Middle frontal gyrus (tissue), 1 donor: ENCODE measurements at regions not wholly inside any gene's neighbourhood (a gene's known extent, or its start where the extent isn't known, plus 50 kb on each side); places are given as distances from the start of the nearest gene placed in this dataset.
"Not testable (repeated sequence)": the region's sequence is repeated elsewhere in the genome, so short reads cannot be mapped to it uniquely, and the experiment has no call there.

Experiments
- DNase-seq: peaks from one replicate; pipeline ENCODE4 v3.0.0-alpha.2; 2015; ENCODE audit warnings: low spot score; ENCODE audit errors: extremely low spot score

- DNase-seq = no peak
These were observed 519.5 kb downstream of the RWDD3 start for GRCh38 chr1:95753382-95754016.

DNA sequence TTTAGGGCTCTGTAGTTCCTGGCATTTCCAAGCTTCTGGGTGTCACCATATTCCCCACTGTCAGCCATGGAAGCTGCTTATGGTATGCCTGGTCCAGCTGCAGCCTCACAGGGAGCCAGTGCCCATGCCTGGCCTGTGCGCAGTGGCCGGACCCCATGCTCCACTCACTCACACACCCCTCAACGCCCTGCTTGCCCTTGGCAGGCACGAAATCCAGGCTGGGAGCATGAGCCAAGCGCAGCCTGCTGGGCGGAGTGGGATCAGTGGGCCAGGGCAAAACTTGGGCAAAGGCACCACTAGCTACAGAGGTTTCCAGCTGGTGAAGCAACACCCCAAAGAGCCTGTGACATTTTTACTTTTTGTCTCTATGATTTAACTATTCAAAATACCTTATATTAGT, 520.4 kb downstream of the RWDD3 start:
- no peak for DNase-seq

- no peak for DNase-seq
These were observed 532.0 kb downstream of the RWDD3 start for GRCh38 chr1:95766036-95766435.

GRCh38 chr1:95770581-95770980, 536.6 kb downstream of the RWDD3 start:
- DNase-seq = no peak

GRCh38 chr1:95778217-95778616, 544.2 kb downstream of the RWDD3 start:
- no peak for DNase-seq

DNA sequence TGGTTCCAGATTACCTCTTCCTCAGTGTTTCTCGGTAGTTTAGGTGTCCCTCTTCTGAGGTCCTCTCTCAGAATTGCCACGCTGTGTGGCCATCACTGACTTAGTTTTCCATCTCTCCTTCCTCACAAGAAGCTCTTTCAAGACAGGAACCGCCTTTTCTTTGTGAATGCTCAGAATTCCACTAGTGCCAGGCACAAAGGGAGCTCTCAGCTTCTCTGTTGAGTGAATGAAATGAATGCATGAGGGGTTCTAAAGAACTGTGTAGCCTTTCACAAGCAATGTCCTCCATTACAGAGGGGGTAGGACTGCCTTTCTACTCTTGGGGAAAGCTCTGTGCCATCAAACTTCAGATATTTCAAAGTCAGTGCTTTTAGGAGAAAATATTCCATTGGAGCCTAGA, 546.8 kb downstream of the RWDD3 start:
- no peak for DNase-seq

DNA sequence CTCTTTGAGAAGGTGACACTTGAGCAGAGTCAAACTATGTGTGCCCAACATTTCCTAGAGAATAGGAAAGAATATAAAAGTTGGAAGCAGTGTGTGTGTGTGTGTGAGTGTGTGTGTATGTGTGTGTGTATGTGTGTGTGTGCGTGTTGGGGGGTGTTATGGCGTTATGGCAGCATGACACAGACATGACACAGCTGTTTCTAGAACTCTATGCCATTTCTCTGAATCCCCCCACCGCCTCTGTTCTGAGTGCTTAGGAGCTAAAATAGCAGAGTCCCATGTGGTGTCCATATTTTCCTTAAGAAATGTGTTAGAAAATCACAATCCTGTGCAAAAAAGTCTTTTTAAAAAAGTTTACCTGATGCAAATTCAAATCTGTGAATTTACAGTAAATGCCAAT, 556.1 kb downstream of the RWDD3 start:
- no peak for DNase-seq

DNA sequence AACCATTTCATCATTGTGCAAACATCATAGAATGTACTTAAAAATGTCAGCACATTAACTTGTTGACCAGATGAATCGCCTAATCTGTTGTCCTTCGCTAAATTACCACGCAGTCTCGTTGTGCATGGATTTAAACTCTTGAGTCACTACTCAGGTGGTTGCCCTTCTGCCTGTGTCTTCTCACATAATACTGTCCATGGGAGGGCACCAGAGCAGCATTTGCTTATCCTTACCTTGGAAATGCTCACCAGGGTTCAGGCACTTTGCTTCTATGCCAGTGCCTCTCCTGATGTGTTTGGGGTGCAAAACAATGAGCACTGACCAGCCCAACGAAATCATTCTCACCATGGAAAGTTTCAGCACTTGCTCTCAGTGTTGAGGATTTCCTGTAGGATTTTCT, 559.9 kb downstream of the RWDD3 start:
- no peak for DNase-seq

- DNase-seq = not testable (repeated sequence)
These were observed 563.8 kb downstream of the RWDD3 start for GRCh38 chr1:95797761-95798160.

- DNase-seq = no peak
These were observed 572.2 kb downstream of the RWDD3 start for GRCh38 chr1:95806171-95806570.

- no peak for DNase-seq
These were observed 575.4 kb downstream of the RWDD3 start for GRCh38 chr1:95809391-95809790.

DNA sequence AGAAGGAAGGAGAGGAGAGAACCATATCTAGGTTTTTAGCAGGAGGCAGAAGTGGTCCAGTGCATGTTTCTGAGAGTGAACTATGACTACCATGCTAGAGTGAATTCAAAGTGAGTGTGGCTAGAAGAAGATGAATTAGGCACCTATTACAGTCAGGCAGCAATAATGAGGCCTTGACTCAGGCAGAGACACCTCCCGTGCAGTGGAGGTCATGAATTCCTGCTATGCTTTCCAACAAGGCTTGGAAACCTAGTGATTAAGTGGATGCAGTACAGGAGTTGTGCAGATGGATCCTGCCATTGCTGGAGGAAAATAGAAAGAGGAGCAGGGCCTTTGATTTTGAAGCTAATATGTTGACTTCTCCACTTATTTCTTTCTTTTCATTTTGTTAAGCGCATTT, 581.5 kb downstream of the RWDD3 start:
- DNase-seq = no peak

DNA sequence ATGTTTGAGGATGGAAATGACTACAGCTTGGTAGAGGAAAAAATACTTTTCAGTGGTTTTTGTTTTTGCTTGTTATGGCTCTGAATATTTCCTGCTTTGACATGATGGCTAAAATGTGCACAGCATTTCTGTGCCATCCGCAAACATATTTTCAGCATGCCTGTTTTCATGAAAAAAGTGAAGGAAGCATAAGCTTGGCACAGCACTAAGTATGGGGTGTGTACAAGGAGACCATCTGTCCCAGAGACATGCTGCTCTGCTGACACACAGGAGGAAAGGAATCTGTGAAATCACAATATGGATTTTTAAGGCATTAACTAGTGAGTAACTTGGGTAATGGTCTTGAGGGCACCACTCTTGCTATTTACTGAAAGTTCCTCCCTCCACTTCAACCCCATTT, 595.5 kb downstream of the RWDD3 start:
- DNase-seq = no peak

- no peak for DNase-seq
These were observed 598.4 kb downstream of the RWDD3 start for GRCh38 chr1:95832370-95832769.

DNA sequence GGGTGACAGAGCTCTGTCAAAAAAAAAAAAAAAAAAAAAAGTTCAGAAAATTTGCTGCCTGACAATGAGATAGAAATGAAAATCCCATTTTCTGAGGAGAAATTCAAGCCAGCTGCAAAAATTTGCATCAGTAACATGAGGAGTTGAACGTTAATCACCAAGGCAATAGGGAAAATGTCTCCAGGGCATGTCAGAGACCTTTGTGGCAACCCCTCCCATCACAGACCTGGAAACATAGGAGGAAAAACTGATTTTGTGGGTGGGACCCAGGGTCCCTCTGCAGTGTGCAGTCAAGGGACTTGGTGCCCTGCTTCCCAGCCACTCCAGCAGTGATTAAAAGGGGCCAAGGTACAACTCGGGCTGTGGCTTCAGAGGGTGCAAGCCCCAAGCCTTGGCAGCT, 615.4 kb downstream of the RWDD3 start:
- DNase-seq = no peak

DNA sequence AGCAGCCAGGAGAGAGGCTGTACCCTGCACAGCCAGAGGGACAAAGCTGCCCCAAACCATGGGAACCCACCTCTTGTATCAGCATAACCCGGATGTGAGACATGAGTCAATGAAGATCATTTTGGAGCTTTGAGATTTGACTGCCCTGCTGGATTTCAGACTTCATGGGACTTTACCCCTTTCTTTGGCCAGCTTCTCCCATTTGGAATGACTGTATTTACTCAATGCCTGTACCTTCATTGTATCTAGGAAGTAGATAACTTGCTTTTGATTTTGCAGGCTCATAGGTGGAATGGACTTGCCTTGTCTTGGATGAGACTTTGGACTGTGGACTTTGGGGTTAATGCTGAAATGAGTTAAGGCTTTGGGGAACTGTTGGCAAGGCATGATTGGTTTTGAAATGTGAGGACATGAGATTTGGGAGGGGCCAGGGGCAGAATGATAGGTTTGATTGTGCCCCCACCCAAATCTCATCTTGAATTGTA, 616.2 kb downstream of the RWDD3 start:
- DNase-seq = no peak

DNA sequence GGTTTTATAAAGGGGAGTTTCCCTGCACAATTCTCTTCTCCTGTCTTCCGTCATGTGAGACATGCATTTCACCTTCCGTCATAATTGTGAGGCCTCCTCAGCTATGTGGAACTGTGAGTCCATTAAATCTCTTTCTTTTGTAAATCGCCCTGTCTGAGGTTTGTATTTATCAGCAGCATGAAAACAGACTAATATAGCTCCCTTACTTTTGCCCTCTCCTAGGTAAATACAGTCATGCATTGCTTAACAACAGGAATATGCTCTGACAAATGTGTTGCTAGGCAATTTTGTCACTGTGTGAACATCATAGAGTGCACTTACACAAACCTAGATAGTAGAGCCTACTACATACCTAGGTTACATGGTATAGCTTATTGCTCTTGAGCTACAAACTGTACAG, 616.8 kb downstream of the RWDD3 start:
- no peak for DNase-seq

GRCh38 chr1:95852483-95853070, 618.6 kb downstream of the RWDD3 start:
- DNase-seq = no peak

DNA sequence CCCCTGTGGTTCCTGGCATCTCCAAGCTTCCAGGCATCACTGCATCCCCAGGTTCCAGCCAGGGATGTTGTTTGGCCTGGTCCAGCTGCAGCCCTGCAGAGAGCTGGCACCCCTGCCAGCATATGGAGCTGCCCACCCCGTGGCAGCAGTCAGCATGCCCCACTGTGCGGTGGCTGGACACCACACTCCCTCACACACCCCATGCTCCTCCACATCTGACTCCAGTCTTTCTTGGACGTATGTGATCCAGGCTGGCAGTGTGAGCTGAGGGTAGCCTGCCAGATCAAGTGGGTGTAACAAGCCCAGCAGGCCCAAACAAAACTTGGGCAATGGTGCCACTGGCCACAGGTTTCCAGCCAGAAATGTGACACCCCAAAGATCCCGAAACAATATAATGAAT, 620.4 kb downstream of the RWDD3 start:
- DNase-seq = no peak

DNA sequence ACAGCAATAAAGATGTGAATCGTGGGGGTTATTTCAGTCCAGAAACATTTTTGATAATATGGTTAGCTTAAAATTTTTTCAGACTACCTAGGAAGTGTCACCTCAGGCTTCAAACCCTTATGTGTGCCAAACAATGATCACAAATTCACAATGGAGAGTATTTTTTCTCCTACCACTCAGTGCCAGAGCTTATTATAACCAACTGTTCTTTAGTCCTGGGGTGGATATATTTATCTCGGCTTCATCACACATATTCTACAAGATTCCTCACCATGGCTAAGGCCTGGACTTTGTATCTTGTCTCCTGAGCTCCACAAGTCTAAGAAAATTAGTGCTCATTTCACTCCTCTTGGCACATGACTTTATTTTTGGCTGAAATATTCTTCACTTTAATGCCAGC, 629.1 kb downstream of the RWDD3 start:
- DNase-seq = no peak

GRCh38 chr1:95865769-95866168, 631.8 kb downstream of the RWDD3 start:
- DNase-seq = no peak

GRCh38 chr1:95876276-95876675, 642.3 kb downstream of the RWDD3 start:
- no peak for DNase-seq

- no peak for DNase-seq
These were observed 645.6 kb downstream of the RWDD3 start for GRCh38 chr1:95879498-95880050.
